ENCODE measurements at regions not wholly inside any gene's neighbourhood (a gene's known extent, or its start where the extent isn't known, plus 50 kb on each side); places are given as distances from the start of the nearest gene placed in this dataset.

DNA sequence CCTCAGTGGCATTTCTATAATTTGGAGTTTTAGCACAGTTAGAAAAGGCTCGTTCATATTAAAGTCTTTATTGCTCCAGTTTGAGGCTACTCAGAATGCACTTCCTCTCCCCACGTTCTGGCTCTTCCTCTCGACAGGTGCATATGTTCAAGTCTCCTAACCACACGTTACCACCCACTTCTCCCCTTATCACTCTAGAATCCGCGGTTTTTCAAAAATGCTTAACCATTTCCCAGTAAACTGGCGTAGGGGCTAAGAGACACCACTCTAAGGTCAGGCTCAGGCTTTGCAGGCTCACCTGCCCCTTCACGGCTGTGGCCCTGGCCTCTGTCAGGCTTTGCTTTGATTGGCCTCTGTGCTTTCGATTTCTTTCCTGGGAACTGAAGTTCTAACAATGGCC, 383.6 kb downstream of the GLRX3 start:
- no peak overlapping the region for H3K4me3 ChIP-seq (ENCODE audit: low read depth, low read length)
- no peak for TF ChIP-seq CTCF (IDR thresholded peaks at IDR 0.05; ENCODE audit: insufficient read depth, low read length, missing control alignments)
- ChIA-PET CTCF (no interaction called here), POLR2A (no interaction called here)
- DNase-seq (ENCODE audit: low read depth, low spot score): no peak

DNA sequence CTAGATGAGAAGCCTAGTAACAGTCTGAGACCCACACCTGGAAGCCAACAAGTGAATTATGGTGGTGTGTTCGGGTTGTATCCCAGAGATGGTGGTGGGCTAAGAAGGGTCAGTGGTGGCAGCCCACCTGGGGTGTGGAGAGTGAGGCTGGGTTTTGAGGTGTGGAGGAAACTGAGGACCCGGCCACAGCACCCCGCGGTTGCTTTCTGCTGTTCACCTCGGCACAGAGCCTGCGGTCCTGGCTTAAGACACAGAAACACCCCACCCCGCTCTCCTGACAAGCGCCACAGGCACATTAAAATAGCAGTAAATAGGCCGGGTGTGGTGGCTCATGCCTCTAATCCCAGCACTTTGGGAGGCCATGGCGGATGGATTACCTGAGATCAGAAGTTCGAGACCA, 395.1 kb downstream of the GLRX3 start:
- CTCF ChIA-PET: no interaction called here
- H3K4me3 ChIP-seq (ENCODE audit: low read depth, low read length): no peak overlapping the region
- no peak for TF ChIP-seq CTCF (IDR thresholded peaks at IDR 0.05; ENCODE audit: insufficient read depth, low read length, missing control alignments)
- POLR2A ChIA-PET: no interaction called here
- DNase-seq (ENCODE audit: low read depth, low spot score): no peak

DNA sequence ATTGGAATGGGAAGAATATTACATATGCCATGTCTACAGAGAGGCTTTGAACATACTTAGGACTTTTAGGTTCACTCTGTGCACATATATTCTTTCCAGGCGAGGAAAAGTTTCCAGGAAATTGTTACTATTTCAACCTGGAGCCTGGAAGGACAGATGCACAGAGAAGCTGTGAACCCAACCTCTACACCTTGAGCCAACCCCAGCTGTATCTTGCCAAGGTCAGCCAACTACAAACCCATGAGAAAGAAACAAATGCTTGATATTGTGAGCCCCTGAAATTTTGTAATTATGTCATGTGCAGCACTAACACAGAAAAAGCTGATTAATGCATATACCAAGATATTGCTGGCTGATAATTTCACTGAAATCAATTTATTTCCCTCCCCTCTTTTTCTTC, 404.9 kb downstream of the GLRX3 start:
- POLR2A ChIA-PET: no interaction called here
- TF ChIP-seq CTCF (IDR thresholded peaks at IDR 0.05; ENCODE audit: insufficient read depth, low read length, missing control alignments): no peak
- CTCF ChIA-PET: no interaction called here
- no peak overlapping the region for H3K4me3 ChIP-seq (ENCODE audit: low read depth, low read length)
- DNase-seq (ENCODE audit: low read depth, low spot score): no peak

DNA sequence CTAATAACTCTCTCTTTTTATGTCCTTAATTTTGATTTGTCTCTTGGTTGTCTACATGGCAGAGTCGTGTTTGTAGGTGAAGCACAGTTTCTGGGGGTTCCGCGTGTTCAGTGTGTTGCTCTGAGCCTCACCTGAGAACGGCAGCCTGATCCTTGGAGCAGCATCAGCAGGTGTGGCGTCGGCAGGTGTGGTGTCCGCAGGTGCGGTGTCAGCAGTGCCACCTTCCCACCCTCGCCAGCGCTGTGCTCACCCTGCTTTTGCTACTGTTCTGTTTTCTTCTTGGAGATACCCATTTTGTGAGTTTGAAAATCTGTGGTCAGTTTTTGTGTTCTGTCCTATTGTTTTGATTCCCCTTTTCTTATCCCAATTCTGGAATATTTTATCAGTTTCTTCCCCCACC, 406.6 kb downstream of the GLRX3 start:
- no peak for TF ChIP-seq CTCF (IDR thresholded peaks at IDR 0.05; ENCODE audit: insufficient read depth, low read length, missing control alignments)
- H3K4me3 ChIP-seq (ENCODE audit: low read depth, low read length): no peak overlapping the region
- CTCF ChIA-PET: no interaction called here
- POLR2A ChIA-PET: no interaction called here
- DNase-seq (ENCODE audit: low read depth, low spot score): no peak

GRCh38 chr10:130543794-130544193, 407.6 kb downstream of the GLRX3 start:
- CTCF ChIA-PET: no interaction called here
- TF ChIP-seq CTCF (IDR thresholded peaks at IDR 0.05; ENCODE audit: insufficient read depth, low read length, missing control alignments): no peak
- no peak overlapping the region for H3K4me3 ChIP-seq (ENCODE audit: low read depth, low read length)
- POLR2A ChIA-PET: no interaction called here
- DNase-seq (ENCODE audit: low read depth, low spot score): no peak

DNA sequence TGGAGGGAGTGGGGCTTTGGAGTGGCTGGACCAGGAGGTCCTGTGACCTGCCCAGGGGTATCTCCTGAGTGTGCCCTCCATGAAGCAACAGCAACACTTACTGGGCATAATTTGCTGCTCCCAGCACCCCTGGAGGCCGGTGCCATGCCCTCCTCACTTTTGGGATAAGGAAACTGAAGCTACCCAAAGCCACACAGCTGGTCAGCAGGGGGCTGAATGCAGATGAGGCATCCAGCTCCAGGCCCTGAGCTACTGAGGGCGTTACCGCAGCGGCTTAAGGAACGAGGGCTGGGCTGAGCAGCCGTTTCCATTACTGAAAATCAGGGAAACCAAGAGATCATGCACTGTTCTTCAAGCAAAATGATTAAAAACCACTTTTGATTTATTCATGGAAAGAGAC, 408.9 kb downstream of the GLRX3 start:
- no peak overlapping the region for H3K4me3 ChIP-seq (ENCODE audit: low read depth, low read length)
- ChIA-PET POLR2A (no interaction called here), CTCF (no interaction called here)
- no peak for TF ChIP-seq CTCF (IDR thresholded peaks at IDR 0.05; ENCODE audit: insufficient read depth, low read length, missing control alignments)
- no peak for DNase-seq (ENCODE audit: low read depth, low spot score)
